ENCODE measurements at regions not wholly inside any gene's neighbourhood (a gene's known extent, or its start where the extent isn't known, plus 50 kb on each side); places are given as distances from the start of the nearest gene placed in this dataset.

DNA sequence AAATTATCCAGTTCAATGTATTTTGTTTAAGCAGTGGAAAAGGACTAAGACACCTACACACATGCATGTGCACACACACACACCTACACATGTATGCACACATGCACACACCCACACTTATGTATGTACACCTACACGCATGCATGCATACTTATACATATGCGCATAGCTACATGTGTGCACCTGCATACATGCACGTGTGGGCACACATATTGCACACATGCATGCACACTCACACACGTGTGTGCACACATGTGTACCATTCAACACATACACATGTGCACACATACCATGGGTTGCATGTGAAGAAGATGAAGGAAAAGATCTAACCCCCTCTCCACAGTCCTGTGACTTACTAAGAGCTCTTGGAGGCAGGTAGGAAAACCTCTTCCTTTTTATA is 122.0 kb upstream of the MAFB start (continued):
- TF ChIP-seq MAFK (IDR thresholded peaks at IDR 0.05; ENCODE audit: low read depth, low read length) = no peak
